ENCODE measurements at regions not wholly inside any gene's neighbourhood (a gene's known extent, or its start where the extent isn't known, plus 50 kb on each side); places are given as distances from the start of the nearest gene placed in this dataset.
"Not testable (repeated sequence)": the region's sequence is repeated elsewhere in the genome, so short reads cannot be mapped to it uniquely, and the experiment has no call there.

GRCh38 chr18:43847164-43848091 lies 570.1 kb upstream of the SYT4 start:
- no peak overlapping the region for H3K4me3 ChIP-seq (replicated peaks; ENCODE audit: low read depth, low read length)
- DNase-seq (ENCODE audit: extremely low read depth, insufficient read length), result no peak
- no peaks in the 10 kb centered on the region for H3K27me3 ChIP-seq (replicated peaks; ENCODE audit: control insufficient read depth, insufficient read depth, low read length)
- no peak for TF ChIP-seq CTCF (IDR thresholded peaks at IDR 0.05; ENCODE audit: insufficient read depth, low read length, poor library complexity, severe bottlenecking)
- H3K36me3 ChIP-seq (ENCODE audit: control insufficient read depth, insufficient read depth, low read length), result no peaks in the 10 kb centered on the region

GRCh38 chr18:43849831-43850230 lies 572.5 kb upstream of the SYT4 start:
- H3K27me3 ChIP-seq (replicated peaks; ENCODE audit: control insufficient read depth, insufficient read depth, low read length); H3K4me3 ChIP-seq (replicated peaks; ENCODE audit: low read depth, low read length); DNase-seq (ENCODE audit: extremely low read depth, insufficient read length); H3K36me3 ChIP-seq (ENCODE audit: control insufficient read depth, insufficient read depth, low read length): not testable (repeated sequence)

GRCh38 chr18:43855376-43855775 lies 578.1 kb upstream of the SYT4 start:
- no peak for TF ChIP-seq CTCF (IDR thresholded peaks at IDR 0.05; ENCODE audit: insufficient read depth, low read length, poor library complexity, severe bottlenecking)
- H3K4me3 ChIP-seq (replicated peaks; ENCODE audit: low read depth, low read length), result no peak overlapping the region
- no peaks in the 10 kb centered on the region for H3K36me3 ChIP-seq (ENCODE audit: control insufficient read depth, insufficient read depth, low read length)
- DNase-seq (ENCODE audit: extremely low read depth, insufficient read length), result no peak
- no peaks in the 10 kb centered on the region for H3K27me3 ChIP-seq (replicated peaks; ENCODE audit: control insufficient read depth, insufficient read depth, low read length)

- no peak for DNase-seq (ENCODE audit: extremely low read depth, insufficient read length)
- no peak for TF ChIP-seq CTCF (IDR thresholded peaks at IDR 0.05; ENCODE audit: insufficient read depth, low read length, poor library complexity, severe bottlenecking)
- Histone ChIP-seq H3K4me3 (replicated peaks; ENCODE audit: low read depth, low read length) (no peak overlapping the region), H3K36me3 (ENCODE audit: control insufficient read depth, insufficient read depth, low read length) (no peaks in the 10 kb centered on the region), H3K27me3 (replicated peaks; ENCODE audit: control insufficient read depth, insufficient read depth, low read length) (no peaks in the 10 kb centered on the region)
These were observed 585.9 kb upstream of the SYT4 start for GRCh38 chr18:43863180-43863579.

- DNase-seq (ENCODE audit: extremely low read depth, insufficient read length), result no peak
- no peaks in the 10 kb centered on the region for H3K36me3 ChIP-seq (ENCODE audit: control insufficient read depth, insufficient read depth, low read length)
- H3K4me3 ChIP-seq (replicated peaks; ENCODE audit: low read depth, low read length), result no peak overlapping the region
- TF ChIP-seq CTCF (IDR thresholded peaks at IDR 0.05; ENCODE audit: insufficient read depth, low read length, poor library complexity, severe bottlenecking), result no peak
- no peaks in the 10 kb centered on the region for H3K27me3 ChIP-seq (replicated peaks; ENCODE audit: control insufficient read depth, insufficient read depth, low read length)
These were observed 589.4 kb upstream of the SYT4 start for GRCh38 chr18:43866696-43867095.

- no peak overlapping the region for H3K4me3 ChIP-seq (replicated peaks; ENCODE audit: low read depth, low read length)
- no peak for DNase-seq (ENCODE audit: extremely low read depth, insufficient read length)
- H3K27me3 ChIP-seq (replicated peaks; ENCODE audit: control insufficient read depth, insufficient read depth, low read length), result no peaks in the 10 kb centered on the region
- no peaks in the 10 kb centered on the region for H3K36me3 ChIP-seq (ENCODE audit: control insufficient read depth, insufficient read depth, low read length)
- no peak for TF ChIP-seq CTCF (IDR thresholded peaks at IDR 0.05; ENCODE audit: insufficient read depth, low read length, poor library complexity, severe bottlenecking)
These were observed 591.3 kb upstream of the SYT4 start for GRCh38 chr18:43868497-43868995.

Data from GM06990 (cell line).